PC-9 (cell line): ENCODE measurements at regions not wholly inside any gene's neighbourhood (a gene's known extent, or its start where the extent isn't known, plus 50 kb on each side); places are given as distances from the start of the nearest gene placed in this dataset.

Experiments
- EZH2 ChIP-seq: fragments of 200-600 bp; sonication (generic); IDR thresholded peaks from 2 replicates; pipeline ENCODE4 v1.8.0; 2017; ENCODE audit warnings: antibody characterized with exemption, low read depth
- TF ChIP-seq, protein P1 (sequence below): fragments of 200-600 bp; sonication (generic); conservative IDR thresholded peaks from 2 replicates; pipeline ENCODE4 v1.6.1; 2017; ENCODE audit warnings: mixed run types, antibody characterized with exemption, mild to moderate bottlenecking, moderate library complexity

DNA sequence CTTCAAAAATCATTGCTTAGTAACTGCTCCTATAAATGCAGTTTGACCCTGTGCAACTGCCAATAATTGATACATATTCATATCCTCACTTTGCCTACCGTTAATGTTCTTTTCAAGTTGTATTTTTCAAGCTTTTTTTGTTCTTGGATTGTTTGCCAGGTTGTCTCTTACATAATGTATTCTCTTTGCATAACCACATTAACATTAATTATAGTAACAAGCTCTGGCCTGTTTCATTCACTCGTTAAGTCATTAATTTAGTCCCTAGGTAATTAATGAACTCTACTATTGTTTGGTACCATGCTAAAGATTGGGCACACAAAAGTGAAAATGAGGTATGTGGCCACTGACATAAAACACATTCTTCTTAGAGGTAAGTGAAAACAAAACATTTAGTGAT, 1338.8 kb downstream of the NSUN3 start:
- TF ChIP-seq, protein P1, sequence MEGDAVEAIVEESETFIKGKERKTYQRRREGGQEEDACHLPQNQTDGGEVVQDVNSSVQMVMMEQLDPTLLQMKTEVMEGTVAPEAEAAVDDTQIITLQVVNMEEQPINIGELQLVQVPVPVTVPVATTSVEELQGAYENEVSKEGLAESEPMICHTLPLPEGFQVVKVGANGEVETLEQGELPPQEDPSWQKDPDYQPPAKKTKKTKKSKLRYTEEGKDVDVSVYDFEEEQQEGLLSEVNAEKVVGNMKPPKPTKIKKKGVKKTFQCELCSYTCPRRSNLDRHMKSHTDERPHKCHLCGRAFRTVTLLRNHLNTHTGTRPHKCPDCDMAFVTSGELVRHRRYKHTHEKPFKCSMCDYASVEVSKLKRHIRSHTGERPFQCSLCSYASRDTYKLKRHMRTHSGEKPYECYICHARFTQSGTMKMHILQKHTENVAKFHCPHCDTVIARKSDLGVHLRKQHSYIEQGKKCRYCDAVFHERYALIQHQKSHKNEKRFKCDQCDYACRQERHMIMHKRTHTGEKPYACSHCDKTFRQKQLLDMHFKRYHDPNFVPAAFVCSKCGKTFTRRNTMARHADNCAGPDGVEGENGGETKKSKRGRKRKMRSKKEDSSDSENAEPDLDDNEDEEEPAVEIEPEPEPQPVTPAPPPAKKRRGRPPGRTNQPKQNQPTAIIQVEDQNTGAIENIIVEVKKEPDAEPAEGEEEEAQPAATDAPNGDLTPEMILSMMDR: no peak
- no peak for TF ChIP-seq EZH2
